SH-SY5Y (cell line): ENCODE measurements at regions not wholly inside any gene's neighbourhood (a gene's known extent, or its start where the extent isn't known, plus 50 kb on each side); places are given as distances from the start of the nearest gene placed in this dataset.

Experiments used
- GATA2 ChIP-seq: IDR thresholded peaks from 2 replicates; pipeline ENCODE4 v1.6.1; 2011; ENCODE audit warnings: mild to moderate bottlenecking, low read depth, low read length
- GATA3 ChIP-seq: IDR thresholded peaks from 2 replicates; pipeline ENCODE4 v1.6.1; 2011; ENCODE audit warnings: low read depth, mild to moderate bottlenecking, low read length, moderate library complexity

- TF ChIP-seq GATA2 (no peak), GATA3 (no peak)
Measured at GRCh38 chr3:168168743-168169142, 73.0 kb upstream of the GOLIM4 start.

GRCh38 chr3:168165390-168166269, 69.9 kb upstream of the GOLIM4 start:
- TF ChIP-seq GATA3 (no peak), GATA2 (no peak)

- TF ChIP-seq GATA3: no peak
- no peak for TF ChIP-seq GATA2
Measured at GRCh38 chr3:168162172-168162571, 66.4 kb upstream of the GOLIM4 start.

GRCh38 chr3:168161696-168162095, 66.0 kb upstream of the GOLIM4 start:
- TF ChIP-seq GATA3 (no peak), GATA2 (no peak)

GRCh38 chr3:168157903-168158302, 62.2 kb upstream of the GOLIM4 start:
- TF ChIP-seq GATA3: no peak
- TF ChIP-seq GATA2: no peak

- no peak for TF ChIP-seq GATA3
- no peak for TF ChIP-seq GATA2
Measured at GRCh38 chr3:168157099-168157700, 61.5 kb upstream of the GOLIM4 start.

GRCh38 chr3:168156479-168156878, 60.8 kb upstream of the GOLIM4 start:
- TF ChIP-seq GATA3 (no peak), GATA2 (no peak)

- TF ChIP-seq GATA2: no peak
- TF ChIP-seq GATA3: no peak
Measured at GRCh38 chr3:168155303-168155702, 59.6 kb upstream of the GOLIM4 start.

GRCh38 chr3:168154089-168154488, 58.4 kb upstream of the GOLIM4 start:
- TF ChIP-seq GATA3 (no peak), GATA2 (no peak)

GRCh38 chr3:168152149-168152548, 56.4 kb upstream of the GOLIM4 start:
- no peak for TF ChIP-seq GATA2
- TF ChIP-seq GATA3: no peak
